ENCODE measurements at regions not wholly inside any gene's neighbourhood (a gene's known extent, or its start where the extent isn't known, plus 50 kb on each side); places are given as distances from the start of the nearest gene placed in this dataset.

GRCh38 chr6:105763866-105764265 lies 322.3 kb upstream of the PRDM1 start:
- Histone ChIP-seq H2AFZ (ENCODE audit: low read depth, low read length) (no peak overlapping the region), H3K4me2 (ENCODE audit: low read length) (peak overlapping the region; percentile 1), H3K79me2 (ENCODE audit: insufficient read depth, low read length) (no peaks in the 10 kb centered on the region), H3K4me3 (ENCODE audit: insufficient read depth, low read depth, low read length) (no peak overlapping the region), H4K20me1 (ENCODE audit: insufficient read depth, low read length) (no peaks in the 10 kb centered on the region), H3K27ac (ENCODE audit: low read depth, low read length) (peak overlapping the region; percentile 64), H3K9ac (ENCODE audit: low read length) (no peak overlapping the region), H3K9me3 (ENCODE audit: insufficient read depth, low read depth, low read length) (no peaks in the 10 kb centered on the region), H3K36me3 (ENCODE audit: insufficient read depth, low read length) (no peaks in the 10 kb centered on the region), H3K27me3 (ENCODE audit: insufficient read depth, low read length) (no peaks in the 10 kb centered on the region), H3K4me1 (ENCODE audit: insufficient read depth, low read length) (peaks cover 21% of the 10 kb centered on the region)
- TF ChIP-seq EZH2 (IDR thresholded peaks at IDR 0.05; ENCODE audit: insufficient read depth, low read length) = no peak
- Mint-ChIP-seq H3K27ac (ENCODE audit: unreplicated experiment) (peak overlapping the region; percentile 88), H3K27me3 (ENCODE audit: low read depth, unreplicated experiment) (no peaks in the 10 kb centered on the region), H3K4me3 (ENCODE audit: unreplicated experiment) (no peak overlapping the region), H3K4me1 (ENCODE audit: low read depth, unreplicated experiment) (peaks cover 20% of the 10 kb centered on the region), H3K9me3 (ENCODE audit: unreplicated experiment) (no peaks in the 10 kb centered on the region), H3K36me3 (ENCODE audit: low read depth, unreplicated experiment) (no peaks in the 10 kb centered on the region)
- no peak for DNase-seq (ENCODE audit: low read depth)
- FAIRE-seq = peak; percentile 50

- H3K4me3 Mint-ChIP-seq (ENCODE audit: unreplicated experiment) = no peak overlapping the region
- no peak overlapping the region for H3K4me2 ChIP-seq (ENCODE audit: low read length)
- H3K9ac ChIP-seq (ENCODE audit: low read length) = no peak overlapping the region
- peaks cover 21% of the 10 kb centered on the region for H3K4me1 ChIP-seq (ENCODE audit: insufficient read depth, low read length)
- no peaks in the 10 kb centered on the region for H3K79me2 ChIP-seq (ENCODE audit: insufficient read depth, low read length)
- H3K9me3 ChIP-seq (ENCODE audit: insufficient read depth, low read depth, low read length) = no peaks in the 10 kb centered on the region
- H3K4me3 ChIP-seq (ENCODE audit: insufficient read depth, low read depth, low read length) = no peak overlapping the region
- FAIRE-seq (no peak), DNase-seq (ENCODE audit: low read depth) (no peak)
- peaks cover 20% of the 10 kb centered on the region for H3K4me1 Mint-ChIP-seq (ENCODE audit: low read depth, unreplicated experiment)
- H3K27me3 ChIP-seq (ENCODE audit: insufficient read depth, low read length) = no peaks in the 10 kb centered on the region
- H3K36me3 ChIP-seq (ENCODE audit: insufficient read depth, low read length) = no peaks in the 10 kb centered on the region
- no peak overlapping the region for H2AFZ ChIP-seq (ENCODE audit: low read depth, low read length)
- no peaks in the 10 kb centered on the region for H4K20me1 ChIP-seq (ENCODE audit: insufficient read depth, low read length)
- H3K9me3 Mint-ChIP-seq (ENCODE audit: unreplicated experiment) = no peaks in the 10 kb centered on the region
- TF ChIP-seq EZH2 (IDR thresholded peaks at IDR 0.05; ENCODE audit: insufficient read depth, low read length) (no peak), CTCF (IDR thresholded peaks at IDR 0.05; ENCODE audit: insufficient read depth, low read depth, low read length) (no peak)
- peak overlapping the region; percentile 41 for H3K27ac ChIP-seq (ENCODE audit: low read depth, low read length)
- H3K27ac Mint-ChIP-seq (ENCODE audit: unreplicated experiment) = no peak overlapping the region
- no peaks in the 10 kb centered on the region for H3K36me3 Mint-ChIP-seq (ENCODE audit: low read depth, unreplicated experiment)
- no peaks in the 10 kb centered on the region for H3K27me3 Mint-ChIP-seq (ENCODE audit: low read depth, unreplicated experiment)
These were observed 325.4 kb upstream of the PRDM1 start for GRCh38 chr6:105760746-105761145.

GRCh38 chr6:105759946-105760345 lies 326.2 kb upstream of the PRDM1 start:
- H2AFZ ChIP-seq (ENCODE audit: low read depth, low read length) = no peak overlapping the region
- no peaks in the 10 kb centered on the region for H3K27me3 Mint-ChIP-seq (ENCODE audit: low read depth, unreplicated experiment)
- H3K27me3 ChIP-seq (ENCODE audit: insufficient read depth, low read length) = no peaks in the 10 kb centered on the region
- H3K4me2 ChIP-seq (ENCODE audit: low read length) = peak overlapping the region; percentile 54
- peak overlapping the region; percentile 68 for H3K27ac Mint-ChIP-seq (ENCODE audit: unreplicated experiment)
- H3K79me2 ChIP-seq (ENCODE audit: insufficient read depth, low read length) = no peaks in the 10 kb centered on the region
- DNase-seq (ENCODE audit: low read depth) (peak; percentile 94), FAIRE-seq (no peak)
- no peaks in the 10 kb centered on the region for H4K20me1 ChIP-seq (ENCODE audit: insufficient read depth, low read length)
- no peaks in the 10 kb centered on the region for H3K36me3 Mint-ChIP-seq (ENCODE audit: low read depth, unreplicated experiment)
- H3K4me3 Mint-ChIP-seq (ENCODE audit: unreplicated experiment) = no peak overlapping the region
- H3K27ac ChIP-seq (ENCODE audit: low read depth, low read length) = peak overlapping the region; percentile 41
- H3K4me1 ChIP-seq (ENCODE audit: insufficient read depth, low read length) = peaks cover 21% of the 10 kb centered on the region
- peaks cover 20% of the 10 kb centered on the region for H3K4me1 Mint-ChIP-seq (ENCODE audit: low read depth, unreplicated experiment)
- TF ChIP-seq CTCF (IDR thresholded peaks at IDR 0.05; ENCODE audit: insufficient read depth, low read depth, low read length) = no peak
- TF ChIP-seq EZH2 (IDR thresholded peaks at IDR 0.05; ENCODE audit: insufficient read depth, low read length) = no peak
- no peaks in the 10 kb centered on the region for H3K9me3 Mint-ChIP-seq (ENCODE audit: unreplicated experiment)
- peak overlapping the region; percentile 12 for H3K4me3 ChIP-seq (ENCODE audit: insufficient read depth, low read depth, low read length)
- no peaks in the 10 kb centered on the region for H3K36me3 ChIP-seq (ENCODE audit: insufficient read depth, low read length)
- peak overlapping the region; percentile 42 for H3K9ac ChIP-seq (ENCODE audit: low read length)
- no peaks in the 10 kb centered on the region for H3K9me3 ChIP-seq (ENCODE audit: insufficient read depth, low read depth, low read length)
